SK-N-MC (cell line): ENCODE measurements at regions not wholly inside any gene's neighbourhood (a gene's known extent, or its start where the extent isn't known, plus 50 kb on each side); places are given as distances from the start of the nearest gene placed in this dataset.

ENCODE experiments used
- EZH2 ChIP-seq: fragments of 200-600 bp; sonication (generic); IDR thresholded peaks from one replicate; pipeline ENCODE4 v1.6.1; 2017; ENCODE audit warnings: antibody characterized with exemption
- POLR2AphosphoS5 ChIP-seq: IDR thresholded peaks from 2 replicates; pipeline ENCODE4 v1.6.1; 2012; ENCODE audit warnings: mild to moderate bottlenecking, low read depth, low read length, borderline replicate concordance

DNA sequence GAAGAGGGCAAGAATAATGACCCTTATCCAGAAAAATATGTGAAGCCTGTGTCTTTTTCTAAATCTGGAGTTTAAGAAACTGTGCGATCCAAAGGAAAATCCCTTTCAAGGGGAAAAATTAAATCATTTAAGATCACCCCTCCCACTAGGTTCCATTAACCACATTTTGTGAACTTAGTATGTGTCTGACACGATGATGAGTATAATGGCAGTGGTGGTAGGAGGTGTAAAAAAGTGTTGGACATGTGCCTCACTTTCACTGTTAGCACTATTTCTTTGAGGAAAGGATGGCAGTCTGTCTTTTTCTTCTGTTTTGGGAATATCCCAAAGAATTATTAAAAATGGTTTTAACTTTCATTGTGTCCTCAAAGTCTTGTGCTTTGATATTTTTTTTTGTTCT lies 392.3 kb upstream of the CITED2 start:
- TF ChIP-seq POLR2AphosphoS5 (no peak), EZH2 (no peak)
